ENCODE measurements at regions not wholly inside any gene's neighbourhood (a gene's known extent, or its start where the extent isn't known, plus 50 kb on each side); places are given as distances from the start of the nearest gene placed in this dataset.

DNA sequence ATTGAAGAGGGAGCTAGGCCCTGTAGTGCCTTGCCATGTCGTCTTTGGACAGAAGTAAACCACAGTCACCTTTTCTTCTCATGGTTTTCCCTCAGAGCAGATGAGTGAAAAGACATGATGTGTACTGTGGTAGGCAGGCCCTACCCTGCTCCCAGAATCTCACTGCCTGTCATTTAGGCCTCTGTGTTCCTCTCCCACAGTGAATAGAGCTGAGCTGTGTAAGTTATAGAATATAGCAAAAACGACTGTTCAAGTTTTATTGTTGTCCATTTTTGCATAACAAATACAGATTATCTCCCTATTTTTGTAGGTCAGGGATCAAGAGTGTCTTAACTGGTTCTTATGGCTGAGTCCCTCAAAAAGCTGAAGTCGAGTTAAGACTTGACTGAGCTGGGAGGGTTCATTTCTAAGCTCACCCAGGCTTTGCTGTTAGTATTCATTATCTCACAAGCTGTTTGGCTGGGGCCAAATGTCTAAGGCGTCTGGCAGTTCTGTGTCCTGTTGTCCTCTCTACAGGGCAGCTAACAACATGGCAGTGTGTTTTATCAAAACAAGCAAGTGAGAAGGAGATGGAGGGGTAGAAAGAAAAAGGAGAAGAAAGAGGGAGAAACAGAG, 780.9 kb upstream of the POM121L12 start:
- H3K4ac ChIP-seq (ENCODE audit: low read depth, low read length), result no peak overlapping the region
- no peak overlapping the region for H2AFZ ChIP-seq (replicated peaks; ENCODE audit: low read length, poor library complexity)
- H3K27me3 ChIP-seq (ENCODE audit: control insufficient read depth, insufficient read depth, low read length), result no peaks in the 10 kb centered on the region
- no peak overlapping the region for H3K27ac ChIP-seq (ENCODE audit: insufficient read depth, low read length)
- H3K14ac ChIP-seq (replicated peaks; ENCODE audit: low read depth, low read length), result no peak overlapping the region
- intact Hi-C loops (cut with micrococcal nuclease), result no loop called here
- H3K18ac ChIP-seq (ENCODE audit: low read depth, low read length), result no peak overlapping the region
- no peak overlapping the region for H2BK120ac ChIP-seq (ENCODE audit: low read depth, low read length)
- no peak overlapping the region for H2AK5ac ChIP-seq (ENCODE audit: low read depth, low read length)
- H3K9ac ChIP-seq (ENCODE audit: low read depth, low read length), result no peak overlapping the region
- H2AK9ac ChIP-seq (replicated peaks; ENCODE audit: low read depth, low read length, poor library complexity), result no peak overlapping the region
- H4K5ac ChIP-seq (ENCODE audit: low read depth, low read length), result no peak overlapping the region
- no peak overlapping the region for H2BK5ac ChIP-seq (ENCODE audit: low read depth, low read length, poor library complexity, severe bottlenecking)
- H3K4me1 ChIP-seq (ENCODE audit: control insufficient read depth, insufficient read depth, low read length), result no peaks in the 10 kb centered on the region
- H3K9me3 ChIP-seq (ENCODE audit: control insufficient read depth, insufficient read depth, low read length), result peaks cover 14% of the 10 kb centered on the region
- no peak overlapping the region for H3K56ac ChIP-seq (ENCODE audit: extremely low read depth, insufficient read depth, low read length)
- H2BK15ac ChIP-seq (ENCODE audit: low read depth, low read length), result no peak overlapping the region
- H3K9me1 ChIP-seq (ENCODE audit: insufficient read depth, low read length), result no peaks in the 10 kb centered on the region
- in situ Hi-C loops (cut with MboI; ENCODE audit: low sequenced_read_pairs), result no loop called here
- H3K4me2 ChIP-seq (ENCODE audit: low read depth, low read length), result no peak overlapping the region
- POLR2A ChIA-PET (ENCODE audit: unreplicated experiment), result no interaction called here
- no peak overlapping the region for H3K4me3 ChIP-seq (ENCODE audit: insufficient read depth, low read depth, low read length)
- CTCF ChIA-PET, result no interaction called here
- H3K36me3 ChIP-seq (ENCODE audit: control insufficient read depth, insufficient read depth, low read length), result no peaks in the 10 kb centered on the region
- no peaks in the 10 kb centered on the region for H4K20me1 ChIP-seq (ENCODE audit: insufficient read depth, low read length)
- BruUV-seq (replicated peaks), result no TSS peak
- no peak overlapping the region for H2BK20ac ChIP-seq (ENCODE audit: low read depth, low read length)
- no peak for ATAC-seq (ENCODE audit: low read depth)
- H3K79me1 ChIP-seq (ENCODE audit: low read depth in 1 of 2, low read length in 2 of 2), result no peaks in the 10 kb centered on the region
- TF ChIP-seq RAD21 (IDR thresholded peaks at IDR 0.05; ENCODE audit: low read length) (no peak), CHD1 (IDR thresholded peaks at IDR 0.05; ENCODE audit: low read depth, low read length) (no peak)
- TF ChIP-seq, protein P1, sequence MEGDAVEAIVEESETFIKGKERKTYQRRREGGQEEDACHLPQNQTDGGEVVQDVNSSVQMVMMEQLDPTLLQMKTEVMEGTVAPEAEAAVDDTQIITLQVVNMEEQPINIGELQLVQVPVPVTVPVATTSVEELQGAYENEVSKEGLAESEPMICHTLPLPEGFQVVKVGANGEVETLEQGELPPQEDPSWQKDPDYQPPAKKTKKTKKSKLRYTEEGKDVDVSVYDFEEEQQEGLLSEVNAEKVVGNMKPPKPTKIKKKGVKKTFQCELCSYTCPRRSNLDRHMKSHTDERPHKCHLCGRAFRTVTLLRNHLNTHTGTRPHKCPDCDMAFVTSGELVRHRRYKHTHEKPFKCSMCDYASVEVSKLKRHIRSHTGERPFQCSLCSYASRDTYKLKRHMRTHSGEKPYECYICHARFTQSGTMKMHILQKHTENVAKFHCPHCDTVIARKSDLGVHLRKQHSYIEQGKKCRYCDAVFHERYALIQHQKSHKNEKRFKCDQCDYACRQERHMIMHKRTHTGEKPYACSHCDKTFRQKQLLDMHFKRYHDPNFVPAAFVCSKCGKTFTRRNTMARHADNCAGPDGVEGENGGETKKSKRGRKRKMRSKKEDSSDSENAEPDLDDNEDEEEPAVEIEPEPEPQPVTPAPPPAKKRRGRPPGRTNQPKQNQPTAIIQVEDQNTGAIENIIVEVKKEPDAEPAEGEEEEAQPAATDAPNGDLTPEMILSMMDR (conservative IDR thresholded peaks at IDR 0.05; ENCODE audit: low read depth, low read length), result no peak
- no peak for DNase-seq
- H4K8ac ChIP-seq (ENCODE audit: low read depth in 2 of 2, low read length in 2 of 2), result no peak overlapping the region
- no peak overlapping the region for H4K91ac ChIP-seq (ENCODE audit: insufficient read depth, low read depth, low read length)
- no CpG with 5 or more reads among the region's 4 CpGs for WGBS, 2 experiments (ENCODE audit: extremely low coverage in 2 of 2, insufficient read length in 1 of 2)
- dilution Hi-C loops (cut with HindIII; ENCODE audit: low sequenced_read_pairs, unreplicated experiment), result no loop called here
- no peak overlapping the region for H3K23ac ChIP-seq (ENCODE audit: low read depth, low read length)
